ENCODE measurements at regions not wholly inside any gene's neighbourhood (a gene's known extent, or its start where the extent isn't known, plus 50 kb on each side); places are given as distances from the start of the nearest gene placed in this dataset.

DNA sequence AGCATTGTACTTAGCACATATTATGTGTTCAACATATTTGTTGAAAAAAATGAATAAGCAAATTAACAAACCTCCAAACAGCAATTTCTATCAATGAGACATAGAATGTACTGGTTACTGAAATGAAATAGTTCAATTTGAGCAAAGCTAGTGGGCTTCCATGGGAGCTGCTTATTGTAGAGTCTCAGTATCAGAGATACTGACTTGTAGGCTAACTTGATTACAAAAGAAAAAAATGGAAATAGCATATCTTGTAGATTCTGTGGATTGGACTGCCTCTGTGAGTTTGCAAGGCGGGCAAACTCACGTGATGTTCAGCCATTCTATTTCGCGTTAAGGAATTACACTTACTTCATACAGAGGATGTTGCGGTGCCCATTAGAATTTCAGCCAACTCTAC lies 222.1 kb upstream of the JADE1 start:
- no peak for TF ChIP-seq POLR2A (IDR thresholded peaks at IDR 0.05)
- 76 to 96% methylated on average over 5 of the region's 5 CpGs for WGBS, 2 donors
- DNase-seq = no peak
- intact Hi-C loops (cut with DNase I) = no loop called here
- Histone ChIP-seq H3K4me1 (peaks cover 0 to 27% (median 0%) of the 10 kb centered on the region in 3 donors), H3K36me3 (no peaks in the 10 kb centered on the region), H3K4me3 (no peak overlapping the region), H3K27ac (no peak overlapping the region), H3K27me3 (no peaks in the 10 kb centered on the region), H3K9me3 (no peaks in the 10 kb centered on the region)

DNA sequence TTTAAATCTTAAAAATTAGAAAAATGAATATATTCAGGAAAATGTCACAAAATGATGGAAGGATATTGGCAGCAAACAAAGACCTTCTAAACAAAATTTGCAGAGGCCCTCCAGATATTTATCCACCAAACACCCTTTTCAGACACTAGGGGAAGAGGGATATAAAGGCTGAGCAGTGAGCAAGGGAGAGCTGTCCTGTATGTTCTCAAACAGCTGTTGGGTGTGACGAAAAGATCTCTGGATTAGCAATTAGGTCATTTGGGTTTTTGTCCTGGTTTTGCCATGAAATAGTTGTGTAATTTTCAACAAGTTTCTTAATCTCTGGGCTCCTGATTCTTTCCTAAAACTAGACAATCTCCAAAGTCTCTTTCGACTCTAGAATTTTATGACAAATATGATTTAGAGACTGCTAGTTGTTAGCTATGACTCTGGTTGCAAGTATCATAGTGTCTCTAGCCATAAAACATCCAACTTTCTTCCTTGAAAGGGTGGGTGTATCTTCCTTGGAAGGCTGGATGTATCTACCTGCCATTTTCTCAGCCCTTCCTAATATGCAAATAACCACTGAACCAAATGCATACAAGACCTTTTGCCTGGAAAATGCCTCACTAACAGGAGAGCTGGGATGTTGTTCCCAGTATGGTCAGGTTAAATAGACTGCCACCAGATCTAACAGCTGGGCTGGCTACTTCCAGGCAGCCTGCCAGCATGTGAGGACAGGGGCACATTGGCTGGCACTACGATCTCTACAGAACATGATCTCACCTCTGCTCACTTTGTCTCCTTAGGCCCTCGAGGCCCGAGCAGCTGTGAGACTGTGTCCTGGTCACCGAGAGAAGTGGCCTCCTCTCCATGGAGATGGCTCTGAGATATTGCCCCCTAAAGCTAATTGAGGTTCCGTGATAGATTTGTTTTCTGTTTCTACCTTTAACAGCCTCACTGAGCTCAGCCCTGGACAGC lies 225.5 kb upstream of the JADE1 start:
- TF ChIP-seq CTCF (IDR thresholded peaks at IDR 0.05) (no peak), POLR2A (IDR thresholded peaks at IDR 0.05) (no peak)
- no peaks in the 10 kb centered on the region for H3K36me3 ChIP-seq
- no peaks in the 10 kb centered on the region for H3K9me3 ChIP-seq
- intact Hi-C loops (cut with DNase I) = no loop called here
- peak overlapping the region in 3 of 4 donors; percentile 7 to 59 (median 22) for H3K27ac ChIP-seq
- no peaks in the 10 kb centered on the region for H3K4me1 ChIP-seq
- WGBS, 2 donors = 88 to 89% methylated on average over 4 to 7 of the region's 7 CpGs
- DNase-seq = no peak
- no peaks in the 10 kb centered on the region for H3K27me3 ChIP-seq
- no peak overlapping the region for H3K4me3 ChIP-seq

GRCh38 chr4:128582427-128582870 lies 227.1 kb upstream of the JADE1 start:
- Histone ChIP-seq H3K9me3 (no peaks in the 10 kb centered on the region), H3K4me1 (no peaks in the 10 kb centered on the region), H3K27ac (no peak overlapping the region), H3K36me3 (no peaks in the 10 kb centered on the region), H3K4me3 (no peak overlapping the region), H3K27me3 (no peaks in the 10 kb centered on the region)
- no peak for DNase-seq
- TF ChIP-seq CTCF (IDR thresholded peaks at IDR 0.05) (no peak), POLR2A (IDR thresholded peaks at IDR 0.05) (no peak)
- 100% methylated on average over 1 of the region's 1 CpG for WGBS, 2 donors
- intact Hi-C loops (cut with DNase I) = no loop called here

- TF ChIP-seq POLR2A (IDR thresholded peaks at IDR 0.05) (no peak), CTCF (IDR thresholded peaks at IDR 0.05) (no peak)
- intact Hi-C loops (cut with DNase I) = loop anchor here (10.0 kb wide), 1 partner anchor 125 kb away; no protein-coding TSS in a partner anchor
- H3K36me3 ChIP-seq = no peaks in the 10 kb centered on the region
- H3K27ac ChIP-seq = no peak overlapping the region
- WGBS, 2 donors = 68% methylated on average over 5 of the region's 5 CpGs
- H3K27me3 ChIP-seq = no peaks in the 10 kb centered on the region
- H3K9me3 ChIP-seq = no peaks in the 10 kb centered on the region
- H3K4me3 ChIP-seq = no peak overlapping the region
- DNase-seq = no peak
- H3K4me1 ChIP-seq = no peaks in the 10 kb centered on the region
Observed at GRCh38 chr4:128579154-128579853, 230.2 kb upstream of the JADE1 start.

DNA sequence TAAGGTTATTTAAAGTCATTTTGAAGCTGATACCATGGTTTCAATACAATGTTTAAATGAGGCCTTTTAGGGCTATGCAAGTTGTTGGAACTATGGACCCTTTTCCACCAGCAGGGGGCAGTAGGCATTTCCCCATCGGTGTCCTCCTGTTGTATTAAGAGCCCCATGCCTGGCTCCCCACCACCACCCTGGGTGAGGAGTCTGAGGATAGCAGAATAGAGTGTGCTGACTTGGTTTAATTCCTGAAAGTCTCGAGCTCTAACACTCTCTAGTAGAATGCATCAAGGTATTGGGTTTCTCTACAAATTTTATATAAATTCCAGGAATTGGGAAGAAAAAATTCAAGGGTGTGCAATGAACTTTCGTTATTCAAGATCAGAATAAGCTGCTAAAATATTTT lies 234.8 kb upstream of the JADE1 start:
- no peaks in the 10 kb centered on the region for H3K36me3 ChIP-seq
- no peak overlapping the region for H3K4me3 ChIP-seq
- no peak for DNase-seq
- H3K4me1 ChIP-seq = peaks cover 4 to 35% (median 28%) of the 10 kb centered on the region in 3 donors
- intact Hi-C loops (cut with DNase I) = loop anchor here (10.0 kb wide), 1 partner anchor 120 kb away; no protein-coding TSS in a partner anchor
- H3K27ac ChIP-seq = no peak overlapping the region
- no peaks in the 10 kb centered on the region for H3K9me3 ChIP-seq
- WGBS, 2 donors = 29 to 31% methylated on average over 3 of the region's 3 CpGs
- no peaks in the 10 kb centered on the region for H3K27me3 ChIP-seq
- TF ChIP-seq CTCF (IDR thresholded peaks at IDR 0.05) (peak; percentile 10 to 70 (median 52)), POLR2A (IDR thresholded peaks at IDR 0.05) (no peak)

All from esophagus squamous epithelium (tissue), 5 donors.